Sigmoid colon (tissue), 6 donors: ENCODE measurements at regions not wholly inside any gene's neighbourhood (a gene's known extent, or its start where the extent isn't known, plus 50 kb on each side); places are given as distances from the start of the nearest gene placed in this dataset.

Experiments
- DNase-seq: peaks from one replicate; pipeline ENCODE4 v3.0.0-alpha.2; 2019
- H3K27ac ChIP-seq, 4 donors: fragments of 200-600 bp; sonication (generic); one replicate each; pipeline ENCODE4 v1.5.1; 2016 to 2019; ENCODE audit warnings: mild to moderate bottlenecking in 1 of 4
- H3K27me3 ChIP-seq, 3 donors: fragments of 200-600 bp; sonication (generic); one replicate each; pipeline ENCODE4 v1.5.1; 2019; ENCODE audit warnings: mild to moderate bottlenecking in 1 of 3
- H3K36me3 ChIP-seq, 4 donors: fragments of 200-600 bp; sonication (generic); one replicate each; pipeline ENCODE4 v1.5.1; 2016 to 2019
- H3K4me1 ChIP-seq, 4 donors: fragments of 200-600 bp; sonication (generic); one replicate each; pipeline ENCODE4 v1.5.1; 2017 to 2019
- H3K4me3 ChIP-seq, 4 donors: fragments of 200-600 bp; sonication (generic); one replicate each; pipeline ENCODE4 v1.5.1; 2017 to 2019; ENCODE audit warnings: mild to moderate bottlenecking in 2 of 4, moderate library complexity in 1 of 4
- H3K9me3 ChIP-seq, 4 donors: fragments of 200-600 bp in 3 of 4; sonication (generic) in 3 of 4; one replicate each; pipeline versions ENCODE4 v1.5.1 to v1.6.1; 2013 to 2019
- EP300 ChIP-seq, 4 donors: sonication (generic); formaldehyde crosslinking; IDR thresholded peaks; one replicate each; pipeline ENCODE4 v1.6.1; 2017; ENCODE audit warnings: antibody characterized with exemption in 4 of 4
- POLR2A ChIP-seq, 2 donors: fragments of 450-650 bp; IDR thresholded peaks; one replicate each; pipeline ENCODE4 v1.6.1; 2016; ENCODE audit warnings: antibody characterized with exemption in 2 of 2, mild to moderate bottlenecking in 2 of 2, moderate library complexity in 2 of 2
- POLR2AphosphoS5 ChIP-seq, 4 donors: sonication (generic); formaldehyde crosslinking; IDR thresholded peaks; one replicate each; pipeline ENCODE4 v1.6.1; 2017; ENCODE audit warnings: antibody characterized with exemption in 4 of 4
- whole genome bisulfite sequencing, 2 donors: extraction: QIAGEN DNeasy Blood & Tissue Kit; methylation state at CpG; one replicate each; pipeline ENCODE4 v1.1.7; 2013; 5-methylcytosine and 5-hydroxymethylcytosine counted together
- intact Hi-C: fragments of 100-400 bp; cut with DNase I; formaldehyde crosslinking; loops from one replicate; pipeline ENCODE4 v1.15.1; 2023
- TF ChIP-seq, protein P1 (sequence below), 4 experiments: fragments of 450-650 bp in 3 of 4; fragments of 200-600 bp in 1 of 4; IDR thresholded peaks; one replicate each; pipeline ENCODE4 v1.5.1; 2016 to 2019; ENCODE audit warnings: antibody characterized with exemption in 4 of 4, mild to moderate bottlenecking in 3 of 4, moderate library complexity in 2 of 4
- donor health status: healthy with polysubstance abuse.
- donor health status: healthy.

DNA sequence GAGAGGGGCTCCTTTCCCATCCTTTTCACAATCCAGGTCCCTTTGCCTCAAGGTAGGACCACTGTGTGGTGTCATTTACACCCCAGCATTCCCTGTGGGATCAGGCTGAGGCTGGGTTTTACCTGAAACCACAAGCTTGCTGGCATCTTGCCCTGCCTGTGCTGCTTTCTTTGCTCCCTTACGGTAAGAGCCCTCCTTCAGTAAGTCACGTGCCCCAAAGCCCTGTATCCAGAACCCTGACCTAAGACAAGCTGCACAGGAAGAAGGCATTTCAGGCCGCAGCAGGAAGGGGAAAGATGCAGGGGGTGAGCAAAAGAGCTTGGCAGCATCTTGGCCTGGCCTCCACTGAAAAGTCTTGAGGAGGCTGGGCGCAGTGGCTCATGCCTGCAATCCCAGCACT is 58.4 kb downstream of the KLHDC7A start:
- Histone ChIP-seq H3K36me3 (no peaks in the 10 kb centered on the region), H3K9me3 (peaks cover 0 to 10% (median 0%) of the 10 kb centered on the region in 4 donors), H3K27ac (no peak overlapping the region), H3K4me1 (no peaks in the 10 kb centered on the region), H3K27me3 (peaks cover 0 to 46% (median 14%) of the 10 kb centered on the region in 3 donors), H3K4me3 (no peak overlapping the region)
- no peak for DNase-seq
- intact Hi-C loops, result no loop called here
- TF ChIP-seq EP300 (IDR thresholded peaks at IDR 0.05) (no peak), POLR2AphosphoS5 (IDR thresholded peaks at IDR 0.05) (no peak)
- 57 to 71% methylated on average over 4 of the region's 4 CpGs for WGBS, 2 donors

DNA sequence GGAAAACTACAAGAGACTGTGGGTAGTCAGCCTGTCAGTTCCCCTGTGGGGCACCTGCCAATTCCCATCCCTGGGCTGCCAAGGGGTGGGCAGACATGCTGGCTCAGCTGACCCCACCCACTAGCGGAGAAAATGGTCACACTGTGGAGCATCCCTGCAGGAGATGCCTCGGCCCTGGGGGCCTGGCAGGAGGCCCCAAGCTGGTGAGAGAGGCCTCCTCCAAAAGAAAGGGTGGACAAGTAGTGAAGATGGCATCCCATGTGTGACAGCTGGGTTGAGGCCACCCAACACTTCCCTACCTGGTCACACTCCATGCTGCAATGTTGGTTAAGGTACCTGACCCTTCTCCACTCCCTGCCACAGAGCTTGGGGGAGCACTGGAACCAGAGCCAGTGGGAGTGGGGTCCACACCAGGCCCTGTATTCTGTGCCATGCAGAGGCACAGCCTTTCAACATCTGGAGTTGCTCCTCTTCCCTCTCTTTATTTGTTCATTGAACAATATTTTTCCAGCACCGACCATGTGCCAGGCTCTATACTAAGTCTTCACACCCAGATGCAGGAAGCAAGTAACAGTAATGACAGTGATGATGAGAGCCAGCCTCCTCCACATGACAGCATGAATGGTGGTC is 59.5 kb downstream of the KLHDC7A start:
- no peak overlapping the region for H3K27ac ChIP-seq
- 84 to 86% methylated on average over 3 of the region's 3 CpGs for WGBS, 2 donors
- no peaks in the 10 kb centered on the region for H3K36me3 ChIP-seq
- intact Hi-C loops, result no loop called here
- H3K9me3 ChIP-seq, result peaks cover 0 to 10% (median 0%) of the 10 kb centered on the region in 4 donors
- no peak overlapping the region for H3K4me3 ChIP-seq
- no peak for TF ChIP-seq EP300 (IDR thresholded peaks at IDR 0.05)
- TF ChIP-seq POLR2A (IDR thresholded peaks at IDR 0.05), result no peak
- TF ChIP-seq, protein P1, sequence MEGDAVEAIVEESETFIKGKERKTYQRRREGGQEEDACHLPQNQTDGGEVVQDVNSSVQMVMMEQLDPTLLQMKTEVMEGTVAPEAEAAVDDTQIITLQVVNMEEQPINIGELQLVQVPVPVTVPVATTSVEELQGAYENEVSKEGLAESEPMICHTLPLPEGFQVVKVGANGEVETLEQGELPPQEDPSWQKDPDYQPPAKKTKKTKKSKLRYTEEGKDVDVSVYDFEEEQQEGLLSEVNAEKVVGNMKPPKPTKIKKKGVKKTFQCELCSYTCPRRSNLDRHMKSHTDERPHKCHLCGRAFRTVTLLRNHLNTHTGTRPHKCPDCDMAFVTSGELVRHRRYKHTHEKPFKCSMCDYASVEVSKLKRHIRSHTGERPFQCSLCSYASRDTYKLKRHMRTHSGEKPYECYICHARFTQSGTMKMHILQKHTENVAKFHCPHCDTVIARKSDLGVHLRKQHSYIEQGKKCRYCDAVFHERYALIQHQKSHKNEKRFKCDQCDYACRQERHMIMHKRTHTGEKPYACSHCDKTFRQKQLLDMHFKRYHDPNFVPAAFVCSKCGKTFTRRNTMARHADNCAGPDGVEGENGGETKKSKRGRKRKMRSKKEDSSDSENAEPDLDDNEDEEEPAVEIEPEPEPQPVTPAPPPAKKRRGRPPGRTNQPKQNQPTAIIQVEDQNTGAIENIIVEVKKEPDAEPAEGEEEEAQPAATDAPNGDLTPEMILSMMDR (IDR thresholded peaks at IDR 0.05), result no peak
- TF ChIP-seq POLR2AphosphoS5 (IDR thresholded peaks at IDR 0.05), result no peak
- H3K27me3 ChIP-seq, result peaks cover 0 to 56% (median 14%) of the 10 kb centered on the region in 3 donors
- no peaks in the 10 kb centered on the region for H3K4me1 ChIP-seq
- DNase-seq, result no peak

DNA sequence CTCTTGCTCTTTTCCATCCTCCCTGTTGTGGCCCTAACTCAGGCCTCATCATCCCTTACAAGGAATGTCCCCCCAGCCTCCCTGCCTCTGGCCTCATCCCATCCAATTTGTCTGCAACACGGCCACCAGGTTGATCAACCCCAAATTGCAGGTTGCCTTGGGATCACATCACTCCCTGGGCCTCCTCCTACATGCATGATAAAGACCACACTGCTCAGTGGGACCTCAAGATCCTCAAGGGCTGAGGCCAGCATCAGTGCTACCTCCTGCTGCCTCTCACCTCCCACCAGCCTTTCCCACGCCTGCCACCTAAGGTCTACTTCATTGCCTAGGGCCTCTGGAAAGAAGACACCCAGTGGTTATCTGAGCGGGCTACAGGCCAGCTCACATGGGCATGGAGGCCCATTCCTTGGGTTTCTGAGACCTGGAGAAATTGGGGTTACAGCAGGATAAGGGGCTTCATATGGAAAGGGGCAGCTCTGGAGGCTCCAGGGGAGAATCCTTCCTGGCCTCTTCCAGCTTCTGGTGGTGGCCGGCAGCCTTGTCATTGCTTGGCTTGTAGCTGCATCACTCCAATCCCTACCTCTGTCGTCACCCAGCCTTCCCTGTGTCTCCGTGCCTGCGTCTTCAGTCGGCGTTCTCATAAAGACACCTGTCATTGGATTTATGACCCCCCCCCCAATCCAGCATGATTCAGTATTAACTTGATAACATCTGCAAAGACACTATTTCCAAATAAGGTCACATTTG is 60.5 kb downstream of the KLHDC7A start:
- no peak overlapping the region for H3K27ac ChIP-seq
- H3K4me1 ChIP-seq, result no peaks in the 10 kb centered on the region
- no peak for DNase-seq
- intact Hi-C loops, result no loop called here
- no peak for TF ChIP-seq POLR2AphosphoS5 (IDR thresholded peaks at IDR 0.05)
- TF ChIP-seq, protein P1 (IDR thresholded peaks at IDR 0.05), result no peak
- TF ChIP-seq POLR2A (IDR thresholded peaks at IDR 0.05), result no peak
- TF ChIP-seq EP300 (IDR thresholded peaks at IDR 0.05), result no peak
- H3K27me3 ChIP-seq, result peaks cover 0 to 54% (median 14%) of the 10 kb centered on the region in 3 donors
- H3K9me3 ChIP-seq, result peaks cover 0 to 10% (median 0%) of the 10 kb centered on the region in 4 donors
- no peaks in the 10 kb centered on the region for H3K36me3 ChIP-seq
- no peak overlapping the region for H3K4me3 ChIP-seq
- 91 to 94% methylated on average over 9 of the region's 9 CpGs for WGBS, 2 donors

DNA sequence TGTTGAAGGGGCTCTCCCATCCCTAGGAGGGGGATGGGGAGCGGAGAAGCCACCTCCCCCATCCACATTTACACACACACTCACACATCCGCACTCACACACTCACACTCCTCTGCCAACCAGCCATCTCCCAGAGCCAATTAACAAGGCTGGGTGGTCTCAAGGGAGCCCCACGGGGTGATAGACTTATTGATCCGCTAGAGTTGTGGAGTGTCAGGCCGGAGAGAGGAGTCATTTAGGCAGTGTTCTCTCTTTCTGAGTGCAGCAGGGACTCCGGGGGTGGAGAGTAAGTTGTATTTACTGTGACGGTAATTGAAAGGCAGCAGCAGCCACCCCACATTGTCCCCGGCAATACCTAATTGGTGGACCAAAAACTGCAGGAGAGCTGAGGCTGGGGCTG is 61.6 kb downstream of the KLHDC7A start:
- no peak overlapping the region for H3K27ac ChIP-seq
- intact Hi-C loops, result no loop called here
- no peak for DNase-seq
- TF ChIP-seq POLR2AphosphoS5 (IDR thresholded peaks at IDR 0.05), result no peak
- TF ChIP-seq EP300 (IDR thresholded peaks at IDR 0.05), result no peak
- TF ChIP-seq POLR2A (IDR thresholded peaks at IDR 0.05), result no peak
- TF ChIP-seq, protein P1 (IDR thresholded peaks at IDR 0.05), result no peak
- peaks cover 0 to 50% (median 14%) of the 10 kb centered on the region in 3 donors for H3K27me3 ChIP-seq
- peaks cover 0 to 10% (median 0%) of the 10 kb centered on the region in 4 donors for H3K9me3 ChIP-seq
- 46 to 80% methylated on average over 8 of the region's 8 CpGs for WGBS, 2 donors
- H3K4me3 ChIP-seq, result no peak overlapping the region
- H3K36me3 ChIP-seq, result no peaks in the 10 kb centered on the region
- H3K4me1 ChIP-seq, result no peaks in the 10 kb centered on the region

DNA sequence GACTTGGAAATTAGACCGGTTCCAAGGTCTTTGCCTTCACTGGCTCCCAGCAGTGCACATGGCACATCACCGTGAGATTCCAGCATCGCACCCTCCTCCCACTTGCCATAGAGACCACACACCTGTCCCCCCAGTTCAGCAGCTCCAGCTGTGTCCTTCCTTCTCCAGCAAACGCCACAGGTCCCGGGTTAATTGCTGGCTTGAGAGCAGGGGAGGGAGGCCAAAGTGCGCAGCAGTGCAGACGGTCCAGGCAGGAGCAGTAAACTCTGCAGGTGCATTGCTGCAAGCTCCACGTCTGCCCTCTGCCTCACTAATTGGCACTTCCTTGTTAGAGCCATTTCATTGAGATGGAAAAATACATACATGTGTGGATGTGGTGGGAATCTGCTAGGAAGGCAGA is 65.3 kb downstream of the KLHDC7A start:
- DNase-seq, result peak; percentile 51
- TF ChIP-seq, protein P1 (IDR thresholded peaks at IDR 0.05), result no peak
- TF ChIP-seq POLR2AphosphoS5 (IDR thresholded peaks at IDR 0.05) (no peak), EP300 (IDR thresholded peaks at IDR 0.05) (no peak), POLR2A (IDR thresholded peaks at IDR 0.05) (no peak)
- H3K4me3 ChIP-seq, result no peak overlapping the region
- WGBS, 2 donors, result 10 to 36% methylated on average over 8 of the region's 8 CpGs
- no peaks in the 10 kb centered on the region for H3K36me3 ChIP-seq
- H3K27me3 ChIP-seq, result peaks cover 0 to 60% (median 10%) of the 10 kb centered on the region in 3 donors
- H3K27ac ChIP-seq, result no peak overlapping the region
- no peaks in the 10 kb centered on the region for H3K4me1 ChIP-seq
- intact Hi-C loops, result no loop called here
- peaks cover 0 to 10% (median 0%) of the 10 kb centered on the region in 4 donors for H3K9me3 ChIP-seq
